H1 (cell line): ENCODE measurements at regions not wholly inside any gene's neighbourhood (a gene's known extent, or its start where the extent isn't known, plus 50 kb on each side); places are given as distances from the start of the nearest gene placed in this dataset.

ENCODE experiments used
- EGR1 ChIP-seq: IDR thresholded peaks from 2 replicates; pipeline ENCODE4 v1.6.1; 2011; ENCODE audit warnings: low read depth, low read length, borderline replicate concordance
- EP300 ChIP-seq, 2 experiments: IDR thresholded peaks; 1 replicate in 1 of 2; 2 replicates in 1 of 2; pipeline ENCODE4 v1.6.1; 2011 to 2012; ENCODE audit warnings: low read depth in 2 of 2, low read length in 2 of 2, mild to moderate bottlenecking in 2 of 2, borderline replicate concordance in 1 of 2, inconsistent platforms in 1 of 2, moderate library complexity in 1 of 2
- GABPA ChIP-seq: IDR thresholded peaks from 2 replicates; pipeline ENCODE4 v1.6.1; 2011; ENCODE audit warnings: mild to moderate bottlenecking, low read length, moderate library complexity, borderline replicate concordance; ENCODE audit not compliant: insufficient read depth
- POLR2A ChIP-seq, 2 experiments: IDR thresholded peaks; 1 replicate in 1 of 2; 2 replicates in 1 of 2; pipeline ENCODE4 v1.6.1; 2011; ENCODE audit warnings: low read depth in 2 of 2, low read length in 2 of 2, mild to moderate bottlenecking in 2 of 2; ENCODE audit errors: control extremely low read depth in 1 of 2
- POLR2AphosphoS5 ChIP-seq: IDR thresholded peaks from 2 replicates; pipeline ENCODE4 v1.6.1; 2011; ENCODE audit warnings: low read depth, low read length
- RAD21 ChIP-seq, 2 experiments: IDR thresholded peaks in 1 of 2; conservative IDR thresholded peaks in 1 of 2; 2 replicates each; pipeline ENCODE4 v1.6.1; 2011; ENCODE audit warnings: low read depth in 2 of 2, low read length in 2 of 2, improper control_type of control experiment in 1 of 2, inconsistent platforms in 1 of 2, mild to moderate bottlenecking in 1 of 2, moderate library complexity in 1 of 2
- SP1 ChIP-seq: IDR thresholded peaks from 2 replicates; pipeline ENCODE4 v1.6.1; 2011; ENCODE audit warnings: low read depth, low read length
- SP2 ChIP-seq: IDR thresholded peaks from 2 replicates; pipeline ENCODE4 v1.6.1; 2012; ENCODE audit warnings: mild to moderate bottlenecking, low read length, inconsistent platforms
- TBP ChIP-seq: IDR thresholded peaks from 2 replicates; pipeline ENCODE4 v1.6.1; 2011; ENCODE audit warnings: low read depth, low read length, improper control_type of control experiment
- ZNF274 ChIP-seq: IDR thresholded peaks from 2 replicates; pipeline ENCODE4 v1.7.0; 2012; ENCODE audit warnings: low read length, borderline replicate concordance; ENCODE audit errors: extremely low read depth
- TF ChIP-seq, protein P1 (sequence below), 3 experiments: IDR thresholded peaks; 1 replicate in 2 of 3; 2 replicates in 1 of 3; pipeline versions ENCODE4 v1.5.1 to v1.6.1; 2011; ENCODE audit warnings: low read length in 3 of 3, mild to moderate bottlenecking in 3 of 3, inconsistent platforms in 2 of 3, low read depth in 1 of 3, moderate library complexity in 1 of 3; ENCODE audit not compliant: insufficient read depth in 1 of 3; ENCODE audit errors: control extremely low read depth in 1 of 3
- TF ChIP-seq, protein P2 (sequence below): IDR thresholded peaks from 2 replicates; pipeline ENCODE4 v1.6.1; 2011; ENCODE audit warnings: low read depth, mild to moderate bottlenecking, low read length; ENCODE audit not compliant: insufficient read depth
- TF ChIP-seq, protein P3 (sequence below): IDR thresholded peaks from 2 replicates; pipeline ENCODE4 v1.6.1; 2012; ENCODE audit warnings: inconsistent platforms

DNA sequence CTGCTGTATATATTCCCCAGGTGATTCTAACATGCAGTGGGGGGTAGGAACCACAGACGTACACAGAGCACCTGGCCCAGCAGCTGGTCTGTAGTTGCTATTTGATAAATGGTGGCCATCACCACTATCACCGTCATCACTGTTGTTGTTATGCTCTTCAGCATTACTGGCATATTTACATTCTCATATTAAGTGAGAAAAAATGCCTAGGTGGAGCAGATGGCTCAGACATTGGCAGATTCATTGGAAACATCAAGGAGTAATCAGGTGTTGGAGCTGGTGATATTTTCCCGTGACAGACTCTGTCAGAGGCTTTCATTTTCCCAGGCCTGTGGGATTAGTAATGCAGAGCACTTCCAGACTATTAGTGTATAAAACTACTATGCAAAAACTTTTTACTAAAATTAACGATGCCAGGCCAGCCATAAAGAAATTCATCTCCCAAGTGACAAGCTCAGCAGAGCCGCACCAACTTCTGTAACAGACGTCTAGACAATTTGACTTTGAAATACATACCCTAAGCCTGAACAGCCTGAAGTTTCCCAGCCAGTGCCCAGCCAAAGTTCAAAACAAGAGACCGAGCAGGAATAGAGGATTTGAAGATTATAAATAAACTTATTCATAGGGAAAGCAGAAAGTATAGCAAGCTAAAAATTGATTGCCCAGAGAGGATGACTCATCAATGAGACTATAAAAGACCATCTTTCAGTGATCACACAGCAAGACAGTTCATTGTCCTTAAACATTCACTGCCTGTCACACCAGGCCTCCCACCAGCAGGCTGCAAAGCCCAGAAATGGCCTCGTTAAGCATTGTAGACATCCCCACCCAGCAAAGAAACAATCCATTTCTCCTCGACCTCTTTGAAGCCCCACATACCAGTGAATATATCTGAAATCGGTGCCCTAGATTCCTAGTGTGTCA is 247.4 kb upstream of the CHAC2 start:
- no peak for TF ChIP-seq EGR1
- TF ChIP-seq, protein P1, sequence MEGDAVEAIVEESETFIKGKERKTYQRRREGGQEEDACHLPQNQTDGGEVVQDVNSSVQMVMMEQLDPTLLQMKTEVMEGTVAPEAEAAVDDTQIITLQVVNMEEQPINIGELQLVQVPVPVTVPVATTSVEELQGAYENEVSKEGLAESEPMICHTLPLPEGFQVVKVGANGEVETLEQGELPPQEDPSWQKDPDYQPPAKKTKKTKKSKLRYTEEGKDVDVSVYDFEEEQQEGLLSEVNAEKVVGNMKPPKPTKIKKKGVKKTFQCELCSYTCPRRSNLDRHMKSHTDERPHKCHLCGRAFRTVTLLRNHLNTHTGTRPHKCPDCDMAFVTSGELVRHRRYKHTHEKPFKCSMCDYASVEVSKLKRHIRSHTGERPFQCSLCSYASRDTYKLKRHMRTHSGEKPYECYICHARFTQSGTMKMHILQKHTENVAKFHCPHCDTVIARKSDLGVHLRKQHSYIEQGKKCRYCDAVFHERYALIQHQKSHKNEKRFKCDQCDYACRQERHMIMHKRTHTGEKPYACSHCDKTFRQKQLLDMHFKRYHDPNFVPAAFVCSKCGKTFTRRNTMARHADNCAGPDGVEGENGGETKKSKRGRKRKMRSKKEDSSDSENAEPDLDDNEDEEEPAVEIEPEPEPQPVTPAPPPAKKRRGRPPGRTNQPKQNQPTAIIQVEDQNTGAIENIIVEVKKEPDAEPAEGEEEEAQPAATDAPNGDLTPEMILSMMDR (IDR thresholded peaks at IDR 0.05; ENCODE audit: control extremely low read depth in 1 of 3, insufficient read depth in 1 of 3, low read depth in 1 of 3, low read length in 3 of 3): no peak
- no peak for TF ChIP-seq SP1
- TF ChIP-seq EP300 (IDR thresholded peaks at IDR 0.05; ENCODE audit: borderline replicate concordance in 1 of 2, low read depth in 2 of 2, low read length in 2 of 2): no peak
- no peak for TF ChIP-seq GABPA
- TF ChIP-seq, protein P2, sequence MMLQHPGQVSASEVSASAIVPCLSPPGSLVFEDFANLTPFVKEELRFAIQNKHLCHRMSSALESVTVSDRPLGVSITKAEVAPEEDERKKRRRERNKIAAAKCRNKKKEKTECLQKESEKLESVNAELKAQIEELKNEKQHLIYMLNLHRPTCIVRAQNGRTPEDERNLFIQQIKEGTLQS: no peak
- TF ChIP-seq ZNF274: no peak
- no peak for TF ChIP-seq POLR2A (IDR thresholded peaks at IDR 0.05; ENCODE audit: control extremely low read depth in 1 of 2, low read depth in 2 of 2, low read length in 2 of 2)
- TF ChIP-seq, protein P3, sequence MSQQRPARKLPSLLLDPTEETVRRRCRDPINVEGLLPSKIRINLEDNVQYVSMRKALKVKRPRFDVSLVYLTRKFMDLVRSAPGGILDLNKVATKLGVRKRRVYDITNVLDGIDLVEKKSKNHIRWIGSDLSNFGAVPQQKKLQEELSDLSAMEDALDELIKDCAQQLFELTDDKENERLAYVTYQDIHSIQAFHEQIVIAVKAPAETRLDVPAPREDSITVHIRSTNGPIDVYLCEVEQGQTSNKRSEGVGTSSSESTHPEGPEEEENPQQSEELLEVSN: no peak
- no peak for TF ChIP-seq POLR2AphosphoS5
- TF ChIP-seq TBP: no peak
- TF ChIP-seq RAD21 (IDR thresholded peaks at IDR 0.05 in 1 of 2, conservative IDR thresholded peaks at IDR 0.05 in 1 of 2; ENCODE audit: low read depth in 2 of 2, low read length in 2 of 2): no peak
- TF ChIP-seq SP2: no peak
